Stimulated activated CD4-positive, alpha-beta T cell treated with anti-CD3 and anti-CD28 coated beads, Interleukin-1b, Interleukin-23, amount 100 ng/mL, for 24 hours (primary cell): ENCODE measurements at regions not wholly inside any gene's neighbourhood (a gene's known extent, or its start where the extent isn't known, plus 50 kb on each side); places are given as distances from the start of the nearest gene placed in this dataset.

Experiments
- DNase-seq, 4 experiments: peaks; one replicate each; pipeline ENCODE4 v3.0.0-alpha.2; 2020; ENCODE audit warnings: low read depth in 4 of 4, low spot score in 1 of 4

DNA sequence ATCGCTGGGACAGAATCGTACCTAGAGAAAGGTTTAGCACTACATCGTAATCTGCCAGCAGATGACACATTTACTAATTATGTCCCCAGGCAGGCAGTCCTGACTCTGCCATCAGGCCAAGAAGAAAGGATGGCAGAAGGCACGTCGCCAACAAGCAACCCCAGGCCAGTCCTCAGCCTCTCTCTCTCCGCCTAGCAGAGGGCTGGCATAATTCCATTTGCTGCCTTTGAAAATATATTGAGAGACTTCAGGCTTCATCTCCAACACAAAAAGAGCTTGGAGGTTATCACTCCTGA lies 1517.0 kb downstream of the TBC1D22A start:
- no peak for DNase-seq

GRCh38 chr22:48278620-48279460 lies 1516.4 kb downstream of the TBC1D22A start:
- no peak for DNase-seq

- no peak for DNase-seq
These were observed 1515.6 kb downstream of the TBC1D22A start for GRCh38 chr22:48277868-48278581.

- no peak for DNase-seq
These were observed 1514.8 kb downstream of the TBC1D22A start for GRCh38 chr22:48276994-48277867.

DNA sequence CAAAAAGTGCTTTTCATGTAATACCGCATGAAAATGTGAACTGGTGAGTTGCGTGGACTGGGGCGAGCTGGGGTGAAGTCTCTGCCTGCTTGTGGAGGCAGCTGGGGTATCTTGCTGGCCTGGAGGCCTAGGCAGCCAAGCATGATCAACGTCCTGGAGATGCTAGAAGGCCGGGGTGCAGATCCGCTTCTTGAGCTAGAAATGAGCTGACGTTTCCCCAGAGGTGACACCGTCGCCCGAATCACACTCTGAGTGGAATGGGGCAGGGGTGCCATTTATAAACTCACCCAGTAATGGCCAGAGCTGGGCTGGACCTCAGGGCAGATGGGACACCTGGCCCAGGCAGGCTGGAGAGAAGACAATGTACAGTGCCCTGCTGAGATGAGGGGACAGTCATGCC lies 1513.0 kb downstream of the TBC1D22A start:
- no peak for DNase-seq

GRCh38 chr22:48270731-48271130 lies 1508.3 kb downstream of the TBC1D22A start:
- no peak for DNase-seq

GRCh38 chr22:48268771-48269552 lies 1506.5 kb downstream of the TBC1D22A start:
- no peak for DNase-seq

GRCh38 chr22:48268293-48268692 lies 1505.8 kb downstream of the TBC1D22A start:
- DNase-seq: no peak

GRCh38 chr22:48267681-48268080 lies 1505.2 kb downstream of the TBC1D22A start:
- DNase-seq: no peak

- DNase-seq: no peak
These were observed 1502.7 kb downstream of the TBC1D22A start for GRCh38 chr22:48265000-48265625.

DNA sequence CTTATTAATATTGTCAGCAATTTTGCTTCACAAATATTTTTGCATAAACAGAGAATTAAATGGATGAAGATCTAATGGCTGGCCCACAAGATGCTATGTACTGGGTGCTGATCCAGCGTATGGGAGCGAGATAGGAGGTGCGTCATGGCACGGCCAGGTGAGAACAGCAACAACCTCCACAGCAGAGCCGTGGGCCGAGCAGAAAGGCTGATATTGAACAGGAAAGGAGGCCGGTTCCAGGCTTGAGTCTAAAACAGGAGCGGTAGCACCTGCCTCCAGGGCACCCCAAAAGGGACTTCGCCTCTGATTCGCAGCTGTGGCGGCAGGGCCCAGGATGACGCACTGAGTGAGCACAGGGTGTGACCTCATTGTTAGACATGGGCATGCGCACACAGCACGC lies 1502.1 kb downstream of the TBC1D22A start:
- DNase-seq: no peak

GRCh38 chr22:48263791-48264351 lies 1501.4 kb downstream of the TBC1D22A start:
- DNase-seq: no peak

DNA sequence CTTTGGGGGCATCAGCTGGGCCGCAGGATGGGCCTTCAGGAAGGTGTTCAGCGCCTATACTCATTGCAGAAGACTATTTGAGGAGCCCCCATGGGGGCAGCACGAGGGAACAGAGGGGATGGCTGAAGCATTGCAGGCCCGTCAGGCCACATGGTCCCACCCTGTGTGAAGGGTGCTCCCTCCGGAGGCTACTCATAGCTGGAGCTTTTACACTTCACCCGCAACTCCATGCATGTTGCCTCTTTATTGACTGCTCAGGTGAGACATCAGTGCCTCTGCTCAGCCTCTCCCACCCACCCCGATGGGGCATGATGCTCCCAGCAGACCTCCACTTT lies 1500.9 kb downstream of the TBC1D22A start:
- DNase-seq: no peak

- no peak for DNase-seq
These were observed 1500.4 kb downstream of the TBC1D22A start for GRCh38 chr22:48262596-48263430.

GRCh38 chr22:48261706-48262105 lies 1499.3 kb downstream of the TBC1D22A start:
- DNase-seq: no peak

DNA sequence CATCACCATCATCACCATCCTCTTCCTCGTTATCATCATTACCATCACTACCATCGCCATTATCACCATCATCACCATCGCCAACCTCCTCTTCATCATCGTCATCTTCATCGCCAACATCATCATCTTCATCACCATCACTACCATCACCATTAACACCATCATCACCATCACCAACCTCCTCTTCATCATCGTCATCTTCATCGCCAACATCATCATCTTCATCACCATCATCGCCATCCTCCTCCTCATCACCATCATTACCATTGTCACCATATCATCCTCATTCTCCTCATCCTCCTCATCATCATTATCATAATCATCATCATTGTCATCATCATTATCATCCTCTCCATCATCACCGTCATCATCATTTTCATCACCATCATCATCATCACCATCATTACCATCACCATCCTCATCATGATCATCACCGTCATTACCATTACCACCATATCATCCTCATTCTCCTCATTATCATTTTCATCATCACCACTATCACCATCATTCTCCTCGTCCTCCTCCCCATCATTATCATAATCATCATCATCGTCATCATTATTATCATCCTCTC lies 1498.7 kb downstream of the TBC1D22A start:
- no peak for DNase-seq

- no peak for DNase-seq
These were observed 1497.7 kb downstream of the TBC1D22A start for GRCh38 chr22:48259991-48260670.

DNA sequence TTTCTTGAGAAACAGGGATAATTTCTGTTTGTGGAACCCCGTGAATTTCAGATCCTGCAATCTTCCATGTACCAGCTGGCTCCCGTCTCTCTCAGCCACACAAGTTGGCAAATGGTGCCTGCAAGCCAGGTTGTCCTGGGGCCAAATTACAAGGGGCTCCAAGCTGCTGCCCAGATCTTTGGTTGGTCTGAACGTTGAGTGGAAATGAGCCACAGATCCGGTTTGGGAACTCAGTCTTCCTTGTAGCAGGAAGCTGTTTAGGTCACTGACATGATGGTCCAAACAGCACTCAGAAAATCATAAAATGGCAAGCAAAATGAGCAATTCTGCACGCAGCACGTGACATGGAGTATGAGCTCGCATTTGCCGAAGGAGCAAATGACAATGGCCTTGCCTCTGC lies 1496.4 kb downstream of the TBC1D22A start:
- no peak for DNase-seq
